HG02870 (cell line): ENCODE measurements at regions not wholly inside any gene's neighbourhood (a gene's known extent, or its start where the extent isn't known, plus 50 kb on each side); places are given as distances from the start of the nearest gene placed in this dataset.

Source experiments
- ATAC-seq: cut with Tn5 transposase; IDR thresholded peaks from one replicate; pipeline ENCODE4 v1.9.1; 2021; ENCODE audit warnings: mild to moderate bottlenecking, moderate library complexity; ENCODE audit not compliant: unreplicated experiment

GRCh38 chr2:7825591-7826312 is 856.1 kb upstream of the ID2 start:
- peak; percentile 96 for ATAC-seq

DNA sequence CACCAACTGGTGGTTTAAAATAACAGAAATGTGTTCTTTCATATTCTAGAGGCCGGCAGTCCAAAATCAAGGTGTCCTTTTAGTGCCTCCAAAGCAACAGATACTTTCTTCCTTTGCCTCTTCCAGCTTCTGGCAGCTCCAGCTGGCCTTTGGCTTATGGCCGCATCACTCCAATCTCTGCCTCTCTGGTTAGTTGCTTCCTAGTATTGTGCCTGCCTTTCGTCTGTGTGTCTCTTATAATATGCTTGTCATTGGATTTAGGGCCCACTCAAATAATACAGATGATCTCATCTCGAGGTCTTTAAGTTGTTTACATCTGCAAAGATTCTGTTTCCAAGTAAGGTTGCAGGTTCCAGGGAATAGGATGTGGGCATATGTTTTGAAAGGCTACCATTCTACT is 855.2 kb upstream of the ID2 start:
- ATAC-seq, result no peak

DNA sequence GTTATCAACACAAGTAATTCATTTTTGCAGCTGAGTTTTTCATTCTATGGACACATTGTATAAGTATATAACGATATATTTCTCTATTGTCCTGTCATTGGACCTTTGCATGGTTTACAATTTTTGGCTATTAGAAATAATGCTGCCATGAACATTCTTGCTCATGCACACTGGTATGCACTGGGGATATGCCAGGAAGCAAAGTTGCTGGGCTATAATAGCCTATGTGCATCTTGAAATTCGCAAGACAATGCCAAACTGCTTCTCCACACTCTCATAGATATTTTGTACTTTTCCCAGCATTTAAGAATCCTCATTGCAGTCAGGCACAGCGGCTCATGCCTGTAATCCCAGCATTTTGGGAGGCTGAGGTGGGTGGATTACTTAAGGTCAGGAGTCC is 852.6 kb upstream of the ID2 start:
- ATAC-seq, result no peak

DNA sequence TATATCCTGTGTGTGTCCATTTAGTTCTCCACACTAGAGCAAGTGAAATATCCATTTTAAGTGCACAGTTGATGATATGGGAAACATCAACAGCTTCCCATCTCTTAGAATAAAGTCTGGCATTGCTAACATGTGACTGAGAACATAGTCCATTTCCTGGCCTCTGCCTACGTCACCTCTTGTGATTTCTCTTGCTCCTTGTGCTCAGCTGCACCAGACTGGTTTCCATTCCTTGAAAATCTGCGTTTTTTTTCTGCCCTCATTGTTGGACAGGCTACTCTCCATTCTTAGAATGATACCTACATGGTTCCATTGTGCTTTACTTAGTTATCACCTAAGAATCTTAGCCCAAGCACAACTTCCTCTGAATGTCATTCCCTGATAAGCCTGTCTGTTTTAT is 851.2 kb upstream of the ID2 start:
- ATAC-seq, result no peak

- ATAC-seq, result no peak
These were observed 846.7 kb upstream of the ID2 start for GRCh38 chr2:7835151-7835550.

DNA sequence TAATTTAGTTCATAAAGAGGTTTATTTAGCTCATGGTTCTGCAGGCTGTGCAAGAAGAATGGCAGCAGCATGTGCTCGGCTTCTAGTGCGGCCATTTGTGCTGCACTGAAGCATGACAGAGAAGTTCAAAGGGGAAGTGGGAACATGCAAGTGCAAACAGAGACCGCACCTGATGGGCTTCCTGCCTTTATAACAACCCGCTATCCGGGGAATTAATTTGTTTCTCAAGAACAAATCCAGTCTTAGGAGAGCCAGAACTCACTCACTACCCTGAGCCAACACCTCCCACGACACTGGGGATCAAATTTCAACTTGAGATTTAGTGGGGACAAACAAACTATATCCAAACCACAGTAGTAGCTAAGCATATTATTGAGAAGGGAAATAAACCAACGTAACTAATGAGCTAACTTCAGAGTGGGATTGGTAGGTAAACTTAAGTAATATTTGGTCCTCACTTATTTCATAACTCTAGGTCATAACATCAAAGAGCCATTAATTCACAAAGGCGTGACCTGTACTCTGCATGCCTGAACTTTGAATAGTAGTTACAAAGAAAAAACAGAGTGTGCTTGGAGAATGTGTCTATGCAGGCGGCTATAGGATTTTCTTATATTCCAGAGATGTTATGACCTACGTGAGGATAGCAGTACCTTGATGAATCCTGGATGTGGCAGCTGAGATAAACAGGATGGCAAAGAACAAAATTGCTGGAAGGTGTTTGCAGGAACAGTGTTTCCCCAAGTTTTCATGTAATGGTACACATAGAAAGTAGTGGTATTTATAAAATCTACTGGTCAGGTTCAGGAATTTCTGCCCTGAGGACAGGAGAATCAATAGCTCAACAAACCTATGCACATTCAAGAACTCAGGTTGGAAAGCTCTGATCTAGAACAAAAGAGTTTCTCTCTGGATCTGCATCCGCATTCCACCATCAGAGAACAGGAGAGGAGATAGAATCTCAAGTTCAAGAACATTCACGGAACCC is 845.9 kb upstream of the ID2 start:
- peak; percentile 89 for ATAC-seq

DNA sequence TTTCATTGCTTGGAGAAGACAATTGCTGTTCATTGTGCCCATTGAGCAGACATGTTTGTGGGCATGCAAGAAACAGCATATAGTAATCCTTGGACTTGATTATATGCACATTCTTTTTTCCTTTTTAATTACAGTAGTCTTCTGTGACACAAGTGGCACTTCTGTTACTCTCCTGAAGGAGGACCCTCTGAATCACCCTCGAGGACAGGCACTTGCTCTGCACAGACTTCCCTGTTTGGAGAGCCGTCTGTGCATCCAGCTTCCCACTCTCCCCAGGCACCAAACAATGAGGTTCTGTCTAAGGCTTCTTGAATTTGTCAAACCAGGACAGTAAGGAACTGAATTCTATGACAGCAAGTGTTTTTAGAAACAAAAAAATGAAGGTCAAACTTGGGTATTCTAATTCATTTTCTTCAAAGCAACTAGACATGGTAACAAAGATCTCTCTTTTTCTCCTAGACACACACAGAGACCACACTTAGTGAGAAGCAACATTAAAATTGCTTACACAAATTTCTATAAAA is 844.6 kb upstream of the ID2 start:
- no peak for ATAC-seq

- ATAC-seq, result no peak
These were observed 843.2 kb upstream of the ID2 start for GRCh38 chr2:7838669-7839068.

- no peak for ATAC-seq
These were observed 841.0 kb upstream of the ID2 start for GRCh38 chr2:7840651-7841380.

DNA sequence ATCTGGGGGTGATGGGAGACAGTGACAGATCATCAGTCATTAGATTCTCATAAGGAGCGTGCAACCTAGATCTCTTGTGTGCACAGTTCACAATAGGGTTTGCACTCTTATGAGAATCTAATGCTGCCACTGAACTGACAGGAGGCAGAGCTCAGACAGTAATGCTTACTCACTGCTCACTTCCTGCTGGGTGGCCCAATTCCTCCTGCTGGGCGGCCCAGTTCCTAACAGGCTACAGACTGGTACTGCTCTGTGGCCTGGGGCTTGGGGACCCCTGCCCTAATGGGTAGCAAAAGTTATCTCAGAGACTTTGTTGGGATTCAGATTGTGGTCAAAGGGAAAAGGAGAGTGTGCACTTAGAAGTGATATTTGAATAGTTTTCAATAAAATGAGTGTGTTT is 840.1 kb upstream of the ID2 start:
- no peak for ATAC-seq

DNA sequence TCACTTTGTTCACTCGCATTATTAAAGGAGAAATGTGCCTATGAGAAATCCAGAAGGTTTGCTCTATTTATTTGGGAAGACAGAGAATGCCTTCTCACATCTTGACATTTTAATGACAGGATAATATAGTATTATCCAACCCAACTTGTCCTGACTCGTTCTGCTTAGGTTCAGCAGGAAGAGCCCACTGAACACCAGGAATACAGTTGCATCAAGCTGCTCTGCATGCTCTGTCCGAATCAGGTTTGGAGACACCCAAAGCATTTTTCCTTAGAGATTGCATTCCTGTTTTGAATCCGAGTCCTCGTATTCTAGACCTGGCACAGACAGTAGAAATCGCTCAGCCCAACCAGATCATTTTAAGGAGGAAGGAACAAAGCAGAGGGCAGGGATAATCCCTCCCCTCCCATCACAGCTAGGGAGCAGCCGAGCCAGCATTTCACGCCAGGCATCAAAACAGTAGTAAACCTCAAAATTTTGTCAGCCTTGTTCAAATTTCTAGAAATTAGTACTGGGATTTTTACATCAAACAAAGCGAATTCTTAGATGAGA is 837.4 kb upstream of the ID2 start:
- ATAC-seq, result no peak

DNA sequence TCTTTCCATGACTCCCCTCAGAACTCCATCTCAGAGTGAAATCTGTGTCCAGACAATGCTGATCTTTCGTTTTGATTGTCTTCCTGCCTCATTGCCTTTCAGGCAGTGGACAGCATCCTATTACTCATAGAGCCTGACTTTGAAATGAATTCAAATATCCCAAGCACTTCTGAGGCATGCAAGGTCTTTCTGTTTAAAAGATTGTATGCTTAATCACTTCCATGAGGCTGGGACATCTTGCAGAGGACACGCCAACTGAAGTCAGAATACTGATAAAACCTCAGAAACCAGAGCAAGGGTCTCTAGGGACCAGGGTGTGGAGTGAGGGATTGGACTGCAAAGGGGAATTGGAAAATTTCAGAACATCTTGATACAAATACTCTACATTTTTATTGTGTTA is 836.5 kb upstream of the ID2 start:
- ATAC-seq, result no peak

- ATAC-seq, result no peak
These were observed 835.2 kb upstream of the ID2 start for GRCh38 chr2:7846607-7847006.

GRCh38 chr2:7847321-7847720 is 834.5 kb upstream of the ID2 start:
- ATAC-seq, result no peak

- ATAC-seq, result no peak
These were observed 832.8 kb upstream of the ID2 start for GRCh38 chr2:7849027-7849426.

DNA sequence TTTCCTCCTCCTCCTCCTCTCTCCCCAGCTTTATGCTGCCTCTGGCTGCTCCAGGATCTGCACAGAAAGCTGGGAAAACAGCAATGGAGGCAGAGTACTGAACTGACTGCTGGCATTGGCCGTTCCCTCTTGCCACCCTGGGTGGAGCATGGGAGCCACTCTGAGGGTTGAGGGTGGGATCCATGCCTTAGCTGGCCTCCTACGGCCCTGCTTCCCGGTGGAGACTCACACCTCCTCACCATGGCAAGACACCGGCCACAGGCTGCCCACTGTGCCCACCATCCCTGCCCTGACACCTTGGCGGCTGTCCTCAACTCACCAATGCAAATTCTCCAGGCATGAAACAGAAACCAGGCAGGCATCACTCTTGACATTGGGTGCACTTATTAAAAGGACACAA is 832.3 kb upstream of the ID2 start:
- no peak for ATAC-seq

DNA sequence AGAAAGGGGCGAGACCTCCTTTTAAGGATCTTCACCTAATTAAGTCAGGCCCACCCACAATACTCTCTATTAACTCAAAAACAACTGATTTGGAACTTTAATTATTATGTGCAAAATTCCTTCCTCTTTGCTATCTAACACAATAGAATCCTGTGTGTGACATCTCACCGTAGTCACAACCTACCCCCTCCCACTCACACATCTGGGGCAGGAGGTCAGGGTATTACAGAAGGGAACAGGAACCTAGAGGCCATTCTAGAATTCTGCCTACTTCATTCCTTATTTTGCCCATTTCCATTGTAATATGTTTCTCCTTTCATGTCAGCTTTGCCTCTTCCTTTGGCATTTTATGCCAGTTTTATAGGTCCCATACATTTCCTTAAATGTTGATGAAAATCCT is 829.3 kb upstream of the ID2 start:
- no peak for ATAC-seq

GRCh38 chr2:7857904-7858303 is 824.0 kb upstream of the ID2 start:
- ATAC-seq, result no peak

DNA sequence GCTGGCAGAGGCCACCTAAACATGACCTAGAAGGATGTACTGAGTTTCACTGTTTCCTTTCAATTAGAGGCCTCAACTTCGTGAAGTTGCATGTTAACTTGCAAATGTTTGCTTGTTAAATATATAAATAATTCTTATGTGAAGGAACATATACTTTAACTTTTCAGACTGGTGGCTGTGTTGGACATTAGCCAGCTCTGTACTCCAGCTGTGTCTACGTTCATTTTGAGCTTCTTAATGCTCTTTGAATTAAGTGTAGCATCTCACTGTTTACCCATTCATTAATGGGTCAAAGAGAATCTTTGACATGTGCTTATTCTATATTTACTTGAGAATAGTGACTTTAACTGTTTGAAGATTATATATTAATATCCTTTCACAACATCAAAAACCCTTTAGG is 823.2 kb upstream of the ID2 start:
- no peak for ATAC-seq

DNA sequence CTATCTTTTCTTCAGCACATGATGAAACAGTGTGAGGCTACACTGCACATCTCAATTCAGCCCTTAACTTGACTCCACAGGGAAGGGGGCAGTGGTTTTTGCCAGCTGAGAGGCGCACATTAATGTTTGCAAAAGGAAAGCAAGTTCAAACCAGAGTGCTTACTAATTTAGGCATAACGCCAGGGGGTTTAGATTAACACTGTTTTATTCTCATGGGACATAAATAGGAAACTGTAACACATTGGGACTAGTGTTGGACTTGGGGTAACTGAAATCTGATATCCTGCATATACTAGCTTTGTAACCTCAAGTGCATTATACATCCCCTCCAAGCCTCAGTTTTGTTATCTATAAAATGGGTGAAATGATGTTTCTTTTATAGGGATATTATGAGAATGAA is 821.2 kb upstream of the ID2 start:
- ATAC-seq, result no peak
